NT2/D1 (cell line): ENCODE measurements at regions not wholly inside any gene's neighbourhood (a gene's known extent, or its start where the extent isn't known, plus 50 kb on each side); places are given as distances from the start of the nearest gene placed in this dataset.
"Not testable (repeated sequence)": the region's sequence is repeated elsewhere in the genome, so short reads cannot be mapped to it uniquely, and the experiment has no call there.

Source experiments
- DNase-seq: peaks from one replicate; pipeline ENCODE4 v3.0.0-alpha.2; 2011; ENCODE audit warnings: low read depth, low spot score
- H3K27me3 ChIP-seq: 2 replicates; pipeline ENCODE4 v1.6.0; 2011; ENCODE audit warnings: mild to moderate bottlenecking; ENCODE audit not compliant: insufficient read length, insufficient read depth
- H3K36me3 ChIP-seq: 2 replicates; pipeline ENCODE4 v1.6.1; 2011; ENCODE audit warnings: mild to moderate bottlenecking, low read length, mixed read lengths; ENCODE audit not compliant: insufficient read depth, insufficient read length
- H3K4me1 ChIP-seq: 2 replicates; pipeline ENCODE4 v1.5.1; 2011; ENCODE audit not compliant: insufficient read depth, insufficient read length
- H3K4me3 ChIP-seq: 2 replicates; pipeline ENCODE4 v1.5.1; 2011; ENCODE audit warnings: low read depth; ENCODE audit not compliant: insufficient read length
- H3K9ac ChIP-seq: 2 replicates; pipeline ENCODE4 v1.6.0; 2011; ENCODE audit warnings: low read depth; ENCODE audit not compliant: insufficient read length
- H3K9me3 ChIP-seq: 2 replicates; pipeline ENCODE4 v1.5.1; 2011; ENCODE audit warnings: mild to moderate bottlenecking, low read length; ENCODE audit not compliant: insufficient read depth
- SUZ12 ChIP-seq: IDR thresholded peaks from 2 replicates; pipeline ENCODE4 v1.6.1; 2011; ENCODE audit not compliant: insufficient read length, insufficient read depth; ENCODE audit errors: extremely low read depth
- YY1 ChIP-seq: IDR thresholded peaks from 2 replicates; pipeline ENCODE4 v1.6.1; 2011; ENCODE audit not compliant: insufficient read length, insufficient read depth
- ZNF274 ChIP-seq: IDR thresholded peaks from 2 replicates; pipeline ENCODE4 v1.6.1; 2011; ENCODE audit warnings: mild to moderate bottlenecking, low read depth, low read length

GRCh38 chr2:182606728-182607681, 109.1 kb upstream of the DNAJC10 start:
- Histone ChIP-seq H3K36me3 (no peaks in the 10 kb centered on the region), H3K9me3 (no peaks in the 10 kb centered on the region), H3K9ac (no peak overlapping the region), H3K4me3 (no peak overlapping the region), H3K27me3 (no peaks in the 10 kb centered on the region), H3K4me1 (no peaks in the 10 kb centered on the region)
- DNase-seq = no peak
- TF ChIP-seq YY1 (no peak), SUZ12 (no peak), ZNF274 (no peak)

GRCh38 chr2:182608181-182608845, 107.7 kb upstream of the DNAJC10 start:
- Histone ChIP-seq H3K27me3 (no peaks in the 10 kb centered on the region), H3K9me3 (no peaks in the 10 kb centered on the region), H3K36me3 (no peaks in the 10 kb centered on the region), H3K4me1 (no peaks in the 10 kb centered on the region), H3K4me3 (no peak overlapping the region), H3K9ac (no peak overlapping the region)
- DNase-seq = no peak
- TF ChIP-seq YY1 = no peak
- TF ChIP-seq SUZ12 = no peak
- no peak for TF ChIP-seq ZNF274

DNA sequence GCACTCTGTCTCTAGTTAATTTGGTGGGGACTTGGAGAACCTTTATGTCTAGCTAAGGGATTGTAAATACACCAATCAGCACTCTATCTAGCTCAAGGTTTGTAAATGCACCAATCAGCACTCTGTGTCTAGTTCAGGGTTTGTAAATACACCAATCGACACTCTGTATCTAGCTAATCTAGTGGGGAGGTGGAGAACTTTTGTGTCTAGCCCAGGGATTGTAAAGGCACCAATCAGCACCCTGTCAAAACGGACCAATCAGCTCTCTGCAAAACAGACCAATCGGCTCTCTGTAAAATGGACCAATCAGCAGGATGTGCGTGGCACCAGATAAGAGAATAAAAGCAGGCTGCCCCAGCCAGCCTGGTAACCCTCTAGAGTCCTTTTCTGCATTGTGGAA, 107.1 kb upstream of the DNAJC10 start:
- not testable (repeated sequence) for H3K9me3 ChIP-seq, H3K4me3 ChIP-seq, H3K9ac ChIP-seq, H3K27me3 ChIP-seq, H3K36me3 ChIP-seq, DNase-seq, H3K4me1 ChIP-seq

DNA sequence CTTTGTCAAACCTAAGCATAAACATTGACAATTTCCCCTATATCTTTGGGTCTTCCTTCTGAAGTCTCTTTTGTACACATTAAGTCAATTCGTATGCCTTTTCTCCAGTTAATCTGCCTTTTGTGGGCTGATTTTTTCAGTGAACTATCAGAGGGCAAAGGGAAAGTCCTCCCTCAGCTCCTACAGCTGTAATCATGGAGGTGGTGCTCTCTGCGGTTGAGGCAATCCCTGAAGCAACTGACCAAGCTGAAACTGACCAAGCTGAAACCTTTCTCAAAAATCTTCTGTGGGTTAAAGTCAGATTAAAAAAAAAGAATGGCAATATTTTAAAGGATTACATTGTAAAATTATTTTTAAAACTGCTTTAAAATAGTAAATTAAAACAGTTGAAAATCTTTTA, 105.8 kb upstream of the DNAJC10 start:
- Histone ChIP-seq H3K36me3 (no peaks in the 10 kb centered on the region), H3K9me3 (no peaks in the 10 kb centered on the region), H3K4me1 (no peaks in the 10 kb centered on the region), H3K27me3 (no peaks in the 10 kb centered on the region), H3K4me3 (no peak overlapping the region), H3K9ac (no peak overlapping the region)
- TF ChIP-seq ZNF274 (no peak), SUZ12 (no peak), YY1 (no peak)
- DNase-seq = no peak

DNA sequence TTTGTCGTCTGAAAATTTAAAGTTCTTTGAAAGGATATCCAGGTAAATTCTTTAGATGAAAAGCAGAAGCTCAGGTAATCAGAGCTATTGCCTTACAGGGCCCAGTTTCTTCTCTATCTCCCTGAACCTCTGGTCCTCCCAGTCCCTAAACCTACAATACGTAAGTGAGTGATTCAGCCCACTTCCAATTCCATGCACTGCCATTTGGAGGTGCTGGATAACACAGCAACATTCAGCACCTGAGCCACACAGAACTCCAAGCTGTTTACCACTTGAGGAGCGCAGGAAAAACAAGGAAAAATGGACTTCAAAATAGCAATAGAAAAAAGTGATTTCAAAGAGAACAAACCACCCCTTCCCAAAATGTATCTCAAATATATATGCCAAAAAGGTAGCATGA, 105.0 kb upstream of the DNAJC10 start:
- no peaks in the 10 kb centered on the region for H3K4me1 ChIP-seq
- no peaks in the 10 kb centered on the region for H3K36me3 ChIP-seq
- H3K4me3 ChIP-seq = no peak overlapping the region
- H3K9me3 ChIP-seq = no peaks in the 10 kb centered on the region
- H3K9ac ChIP-seq = no peak overlapping the region
- TF ChIP-seq YY1 (no peak), ZNF274 (no peak), SUZ12 (no peak)
- DNase-seq = no peak
- H3K27me3 ChIP-seq = no peaks in the 10 kb centered on the region

GRCh38 chr2:182615036-182615435, 101.0 kb upstream of the DNAJC10 start:
- no peaks in the 10 kb centered on the region for H3K36me3 ChIP-seq
- no peaks in the 10 kb centered on the region for H3K4me1 ChIP-seq
- no peaks in the 10 kb centered on the region for H3K27me3 ChIP-seq
- TF ChIP-seq SUZ12 = no peak
- TF ChIP-seq YY1 = no peak
- TF ChIP-seq ZNF274 = no peak
- DNase-seq = no peak
- H3K4me3 ChIP-seq = no peak overlapping the region
- H3K9ac ChIP-seq = no peak overlapping the region
- no peaks in the 10 kb centered on the region for H3K9me3 ChIP-seq

DNA sequence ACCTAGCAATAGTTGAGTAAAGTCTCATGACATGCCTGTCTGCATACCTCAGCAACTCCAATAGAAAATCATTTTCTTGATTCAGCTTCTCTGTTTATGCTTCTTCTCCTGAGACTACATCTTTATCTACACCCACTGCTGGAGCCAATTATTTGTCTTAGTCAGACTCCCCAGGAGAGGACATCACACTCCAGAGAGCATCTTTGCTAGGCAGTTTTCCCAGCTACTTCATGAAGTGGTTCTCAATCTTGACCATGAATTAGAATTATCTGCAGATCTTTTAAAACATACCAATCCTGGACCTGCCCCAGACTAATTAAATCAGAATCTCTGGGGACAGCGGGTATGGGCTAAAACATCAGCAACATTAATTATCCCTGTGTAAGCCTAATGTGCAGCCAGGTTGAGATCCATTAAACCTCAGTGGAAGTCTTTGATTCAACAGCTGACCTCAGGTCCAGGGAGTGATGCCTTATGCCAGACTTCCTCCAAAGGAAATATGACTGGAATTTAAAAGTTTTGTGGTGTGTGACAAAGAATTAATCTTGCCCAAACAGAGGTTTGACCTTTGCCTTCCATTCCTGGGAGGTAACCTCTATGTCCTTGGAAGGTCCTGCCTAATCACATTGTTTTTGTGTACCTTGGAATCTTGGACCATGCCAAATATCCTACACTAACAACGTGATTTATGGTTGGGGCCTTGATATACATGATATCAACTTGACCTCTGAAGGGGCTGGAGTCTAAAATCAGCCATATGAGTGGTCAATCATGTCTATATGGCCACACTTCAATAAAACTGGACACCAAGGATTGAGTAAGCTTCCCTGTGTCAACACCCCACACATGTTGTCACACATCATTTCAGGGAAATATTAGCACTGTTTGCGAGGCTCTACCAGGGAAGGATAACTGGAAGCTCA, 99.3 kb upstream of the DNAJC10 start:
- Histone ChIP-seq H3K36me3 (no peaks in the 10 kb centered on the region), H3K9ac (no peak overlapping the region), H3K4me3 (no peak overlapping the region), H3K9me3 (no peaks in the 10 kb centered on the region), H3K27me3 (no peaks in the 10 kb centered on the region), H3K4me1 (no peaks in the 10 kb centered on the region)
- TF ChIP-seq SUZ12 (no peak), YY1 (no peak), ZNF274 (no peak)
- no peak for DNase-seq
